B cell (primary cell): ENCODE measurements at regions not wholly inside any gene's neighbourhood (a gene's known extent, or its start where the extent isn't known, plus 50 kb on each side); places are given as distances from the start of the nearest gene placed in this dataset.

ENCODE experiments used
- ATAC-seq: fragments of 200-7000 bp; cut with Tn5 transposase; one replicate; pipeline ENCODE4 v1.10.0; 2021; ENCODE audit warnings: low read depth, mild to moderate bottlenecking, moderate number of reproducible peaks, moderate library complexity
- CTCF ChIA-PET: fragments of 350-600 bp; sonication (Branson Sonifier 250); formaldehyde crosslinking; loops from one replicate; lab custom pipeline; 2021; ENCODE audit warnings: antibody characterized with exemption, inconsistent platforms; lab: Charles Lee
- POLR2A ChIA-PET: fragments of 350-600 bp; sonication (Branson Sonifier 250); formaldehyde crosslinking; loops from one replicate; lab custom pipeline; 2021; ENCODE audit warnings: antibody characterized with exemption; lab: Charles Lee
- DNase-seq: peaks from one replicate; pipeline ENCODE4 v3.0.0; 2013
- H2AFZ ChIP-seq: 2 replicates; pipeline ENCODE4 v1.6.1; 2012; ENCODE audit warnings: mild to moderate bottlenecking, low read depth, low read length; ENCODE audit not compliant: insufficient read depth, poor library complexity, severe bottlenecking
- H3K27ac ChIP-seq, 2 donors: 1 replicate in 1 of 2; 2 replicates in 1 of 2; pipeline ENCODE4 v1.5.1; 2012 to 2013; ENCODE audit warnings: low read length in 2 of 2, mild to moderate bottlenecking in 2 of 2, moderate library complexity in 1 of 2
- H3K27me3 ChIP-seq, 4 experiments: fragments of 200-600 bp in 1 of 4; sonication (generic) in 1 of 4; replicated peaks in 1 of 4; 1 replicate in 2 of 4; 2 replicates in 2 of 4; pipeline versions ENCODE4 v1.6.1 to v1.7.0; 2013 to 2016; ENCODE audit warnings: low read length in 3 of 4, mild to moderate bottlenecking in 2 of 4, mixed read lengths in 1 of 4, moderate library complexity in 1 of 4; ENCODE audit not compliant: insufficient read depth in 4 of 4, control insufficient read depth in 3 of 4; ENCODE audit errors: control extremely low read depth in 1 of 4
- H3K36me3 ChIP-seq, 2 experiments: replicated peaks in 1 of 2; 1 replicate in 1 of 2; 2 replicates in 1 of 2; pipeline versions ENCODE4 v1.6.1 to v1.7.1; 2013; ENCODE audit warnings: low read length in 1 of 2; ENCODE audit not compliant: insufficient read depth in 2 of 2, control insufficient read depth in 1 of 2; ENCODE audit errors: control extremely low read depth in 1 of 2, extremely low read depth in 1 of 2
- H3K4me1 ChIP-seq, 2 donors: fragments of 200-600 bp in 1 of 2; sonication (generic) in 1 of 2; 1 replicate in 1 of 2; 2 replicates in 1 of 2; pipeline versions ENCODE4 v1.5.1 to v1.6.1; 2013 to 2017; ENCODE audit warnings: low read length in 2 of 2; ENCODE audit not compliant: control insufficient read depth in 2 of 2, insufficient read depth in 2 of 2
- H3K4me2 ChIP-seq: replicated peaks from 2 replicates; pipeline ENCODE3; 2012; ENCODE audit warnings: mild to moderate bottlenecking, low read depth, low read length; ENCODE audit not compliant: poor library complexity, severe bottlenecking
- H3K4me3 ChIP-seq, 5 experiments: fragments of 200-600 bp in 1 of 5; sonication (generic) in 1 of 5; 1 replicate in 3 of 5; 2 replicates in 2 of 5; pipeline versions ENCODE4 v1.5.1 to v1.7.0; 2011 to 2016; ENCODE audit warnings: low read length in 4 of 5, mild to moderate bottlenecking in 4 of 5, low read depth in 2 of 5, control low read depth in 1 of 5, moderate library complexity in 1 of 5; ENCODE audit not compliant: insufficient read depth in 1 of 5; ENCODE audit errors: control extremely low read depth in 1 of 5, extremely low read depth in 1 of 5
- H3K79me2 ChIP-seq: fragments of 200-600 bp; sonication (generic); one replicate; pipeline ENCODE4 v1.6.0; 2016; ENCODE audit warnings: low read length; ENCODE audit not compliant: control insufficient read depth, insufficient read depth
- H3K9ac ChIP-seq: fragments of 200-600 bp; sonication (generic); 2 replicates; pipeline ENCODE4 v1.6.1; 2017; ENCODE audit warnings: mild to moderate bottlenecking, low read length, moderate library complexity
- H3K9me3 ChIP-seq, 3 donors: one replicate each; pipeline versions ENCODE4 v1.6.1 to v1.7.1; 2013; ENCODE audit warnings: low read length in 2 of 3; ENCODE audit not compliant: control insufficient read depth in 2 of 3, insufficient read depth in 1 of 3; ENCODE audit errors: control extremely low read depth in 1 of 3
- H4K20me1 ChIP-seq: 2 replicates; pipeline ENCODE4 v1.6.0; 2012; ENCODE audit warnings: mild to moderate bottlenecking, low read length; ENCODE audit not compliant: insufficient read depth, control insufficient read depth, poor library complexity, severe bottlenecking
- H3K27ac Mint-ChIP-seq: one replicate; pipeline ENCODE4 v1.8.0; 2021; ENCODE audit warnings: mixed read lengths
- H3K27me3 Mint-ChIP-seq: one replicate; pipeline ENCODE4 v1.8.0; 2021; ENCODE audit warnings: mixed read lengths
- H3K4me1 Mint-ChIP-seq: one replicate; pipeline ENCODE4 v1.8.0; 2021; ENCODE audit warnings: mixed read lengths
- H3K4me3 Mint-ChIP-seq: one replicate; pipeline ENCODE4 v1.8.0; 2021; ENCODE audit warnings: mixed read lengths
- H3K9me3 Mint-ChIP-seq: one replicate; pipeline ENCODE4 v1.8.0; 2022; ENCODE audit warnings: mixed read lengths; ENCODE audit not compliant: insufficient read depth
- CTCF ChIP-seq: fragments of 200-600 bp; IDR thresholded peaks from one replicate; pipeline ENCODE4 v1.8.0; 2022; ENCODE audit warnings: antibody characterized with exemption, mild to moderate bottlenecking
- EZH2 ChIP-seq: IDR thresholded peaks from 2 replicates; pipeline ENCODE4 v1.6.1; 2012; ENCODE audit warnings: borderline replicate concordance, low read depth, mild to moderate bottlenecking, moderate library complexity, low read length; ENCODE audit not compliant: insufficient read depth, poor library complexity, severe bottlenecking
- WGBS: methylation state at CpG from one replicate; pipeline ENCODE4 v1.1.5; 2013; ENCODE audit warnings: missing lambda C conversion rate; ENCODE audit not compliant: insufficient coverage; 5-methylcytosine and 5-hydroxymethylcytosine counted together
- intact Hi-C: fragments of 100-400 bp; cut with micrococcal nuclease; formaldehyde crosslinking; loops from one replicate; pipeline ENCODE4 v1.10.0; 2022

GRCh38 chr5:74371621-74372020, 268.9 kb downstream of the ENC1 start:
- Histone ChIP-seq H3K9ac (no peak overlapping the region), H3K4me2 (no peak overlapping the region), H3K27ac (no peak overlapping the region), H3K27me3 (no peaks in the 10 kb centered on the region), H3K9me3 (no peaks in the 10 kb centered on the region), H3K4me3 (no peak overlapping the region), H4K20me1 (no peaks in the 10 kb centered on the region), H2AFZ (no peak overlapping the region), H3K36me3 (no peaks in the 10 kb centered on the region), H3K79me2 (no peaks in the 10 kb centered on the region), H3K4me1 (no peaks in the 10 kb centered on the region)
- peaks cover 5% of the 10 kb centered on the region for H3K27me3 Mint-ChIP-seq
- no peaks in the 10 kb centered on the region for H3K9me3 Mint-ChIP-seq
- POLR2A ChIA-PET = no interaction called here
- H3K4me3 Mint-ChIP-seq = no peak overlapping the region
- ATAC-seq (no peak), DNase-seq (no peak)
- TF ChIP-seq EZH2 (no peak), CTCF (no peak)
- intact Hi-C loops = no loop called here
- CTCF ChIA-PET = no interaction called here
- H3K4me1 Mint-ChIP-seq = no peaks in the 10 kb centered on the region
- no peak overlapping the region for H3K27ac Mint-ChIP-seq
- WGBS = 100% methylated on average over 2 of the region's 5 CpGs

GRCh38 chr5:74370168-74370567, 270.4 kb downstream of the ENC1 start:
- Mint-ChIP-seq H3K27ac (no peak overlapping the region), H3K27me3 (peaks cover 8% of the 10 kb centered on the region), H3K4me1 (no peaks in the 10 kb centered on the region), H3K9me3 (no peaks in the 10 kb centered on the region), H3K4me3 (no peak overlapping the region)
- Histone ChIP-seq H3K4me3 (no peak overlapping the region), H4K20me1 (no peaks in the 10 kb centered on the region), H3K27me3 (no peaks in the 10 kb centered on the region), H3K9ac (no peak overlapping the region), H3K79me2 (no peaks in the 10 kb centered on the region), H3K4me2 (no peak overlapping the region), H3K9me3 (no peaks in the 10 kb centered on the region), H3K27ac (no peak overlapping the region), H2AFZ (no peak overlapping the region), H3K36me3 (no peaks in the 10 kb centered on the region), H3K4me1 (no peaks in the 10 kb centered on the region)
- 94% methylated on average over 7 of the region's 7 CpGs for WGBS
- no peak for ATAC-seq
- intact Hi-C loops = no loop called here
- ChIA-PET POLR2A (no interaction called here), CTCF (no interaction called here)
- TF ChIP-seq EZH2 = no peak
- TF ChIP-seq CTCF = no peak
- DNase-seq = no peak
